ENCODE measurements at regions not wholly inside any gene's neighbourhood (a gene's known extent, or its start where the extent isn't known, plus 50 kb on each side); places are given as distances from the start of the nearest gene placed in this dataset.

GRCh38 chr1:232302376-232303221, 327.3 kb downstream of the SIPA1L2 start:
- Histone ChIP-seq H3K36me3 (ENCODE audit: insufficient read depth, low read length) (no peaks in the 10 kb centered on the region), H3K9me3 (ENCODE audit: low read length) (no peaks in the 10 kb centered on the region), H2AFZ (ENCODE audit: low read depth, low read length) (no peak overlapping the region), H3K4me2 (ENCODE audit: low read length) (no peak overlapping the region), H3K4me3 (ENCODE audit: low read length) (no peak overlapping the region), H3K79me2 (replicated peaks; ENCODE audit: insufficient read depth, low read length) (no peaks in the 10 kb centered on the region), H3K27ac (ENCODE audit: low read length) (no peak overlapping the region), H3K9ac (ENCODE audit: low read length) (no peak overlapping the region), H3F3A (ENCODE audit: insufficient read depth, low read length, poor library complexity, severe bottlenecking) (no peaks in the 10 kb centered on the region), H3K27me3 (ENCODE audit: insufficient read depth, low read depth, low read length) (no peaks in the 10 kb centered on the region), H4K20me1 (ENCODE audit: insufficient read depth) (no peaks in the 10 kb centered on the region), H3K9me2 (ENCODE audit: insufficient read depth, low read length) (no peaks in the 10 kb centered on the region)
- TF ChIP-seq RAD21 (conservative IDR thresholded peaks at IDR 0.05) (no peak), CTCF (IDR thresholded peaks at IDR 0.05; ENCODE audit: poor library complexity, severe bottlenecking) (no peak), TAF1 (IDR thresholded peaks at IDR 0.05; ENCODE audit: low read depth) (no peak), MXI1 (conservative IDR thresholded peaks at IDR 0.05; ENCODE audit: poor library complexity, severe bottlenecking) (no peak), SMC3 (conservative IDR thresholded peaks at IDR 0.05; ENCODE audit: poor library complexity) (no peak)

GRCh38 chr1:232301246-232301645, 328.7 kb downstream of the SIPA1L2 start:
- no peaks in the 10 kb centered on the region for H4K20me1 ChIP-seq (ENCODE audit: insufficient read depth)
- no peaks in the 10 kb centered on the region for H3K27me3 ChIP-seq (ENCODE audit: insufficient read depth, low read depth, low read length)
- no peaks in the 10 kb centered on the region for H3K9me3 ChIP-seq (ENCODE audit: low read length)
- H3K27ac ChIP-seq (ENCODE audit: low read length) = no peak overlapping the region
- no peaks in the 10 kb centered on the region for H3K79me2 ChIP-seq (replicated peaks; ENCODE audit: insufficient read depth, low read length)
- H2AFZ ChIP-seq (ENCODE audit: low read depth, low read length) = no peak overlapping the region
- no peaks in the 10 kb centered on the region for H3K36me3 ChIP-seq (ENCODE audit: insufficient read depth, low read length)
- no peak for TF ChIP-seq CTCF (IDR thresholded peaks at IDR 0.05; ENCODE audit: poor library complexity, severe bottlenecking)
- no peak for TF ChIP-seq EP300 (conservative IDR thresholded peaks at IDR 0.05; ENCODE audit: poor library complexity, severe bottlenecking)
- no peak for TF ChIP-seq RAD21 (conservative IDR thresholded peaks at IDR 0.05)
- TF ChIP-seq POLR2AphosphoS5 (IDR thresholded peaks at IDR 0.05) = no peak
- TF ChIP-seq SMC3 (conservative IDR thresholded peaks at IDR 0.05; ENCODE audit: poor library complexity) = no peak
- no peak for TF ChIP-seq EZH2 (IDR thresholded peaks at IDR 0.05; ENCODE audit: borderline replicate concordance, insufficient read depth, low read length, poor library complexity, severe bottlenecking)
- no peak for TF ChIP-seq TAF1 (IDR thresholded peaks at IDR 0.05; ENCODE audit: low read depth)
- TF ChIP-seq MXI1 (conservative IDR thresholded peaks at IDR 0.05; ENCODE audit: poor library complexity, severe bottlenecking) = no peak
- TF ChIP-seq REST (IDR thresholded peaks at IDR 0.05; ENCODE audit: borderline replicate concordance) = no peak
- H3K4me3 ChIP-seq (ENCODE audit: low read length) = no peak overlapping the region
- no peak overlapping the region for H3K9ac ChIP-seq (ENCODE audit: low read length)
- no peak overlapping the region for H3K4me2 ChIP-seq (ENCODE audit: low read length)
- H3F3A ChIP-seq (ENCODE audit: insufficient read depth, low read length, poor library complexity, severe bottlenecking) = no peaks in the 10 kb centered on the region
- no peaks in the 10 kb centered on the region for H3K9me2 ChIP-seq (ENCODE audit: insufficient read depth, low read length)
